Thyroid gland (tissue), 4 donors: ENCODE measurements at regions not wholly inside any gene's neighbourhood (a gene's known extent, or its start where the extent isn't known, plus 50 kb on each side); places are given as distances from the start of the nearest gene placed in this dataset.

ENCODE experiments used
- DNase-seq, 2 donors: peaks; one replicate each; pipeline ENCODE4 v3.0.0-alpha.2; 2019
- H3K27ac ChIP-seq, 3 donors: fragments of 200-600 bp; sonication (generic); 1 replicate in 2 of 3; 2 replicates in 1 of 3; pipeline ENCODE4 v1.5.1; 2016 to 2019; ENCODE audit warnings: mild to moderate bottlenecking in 1 of 3, moderate library complexity in 1 of 3
- H3K27me3 ChIP-seq: fragments of 200-600 bp; sonication (generic); one replicate; pipeline ENCODE4 v1.5.1; 2019
- H3K36me3 ChIP-seq, 2 donors: fragments of 200-600 bp; sonication (generic); one replicate each; pipeline ENCODE4 v1.5.1; 2016 to 2019
- H3K4me1 ChIP-seq, 2 donors: fragments of 200-600 bp; sonication (generic); one replicate each; pipeline ENCODE4 v1.5.1; 2017 to 2019
- H3K4me3 ChIP-seq, 3 donors: fragments of 200-600 bp; sonication (generic); replicated peaks in 1 of 3; 1 replicate in 2 of 3; 2 replicates in 1 of 3; pipeline ENCODE4 v1.5.1; 2016; ENCODE audit warnings: mild to moderate bottlenecking in 1 of 3
- H3K9me3 ChIP-seq: fragments of 200-600 bp; sonication (generic); one replicate; pipeline ENCODE4 v1.5.1; 2017
- CTCF ChIP-seq, 6 experiments: fragments of 200-600 bp in 3 of 6; fragments of 450-650 bp in 3 of 6; sonication (generic) in 3 of 6; IDR thresholded peaks; one replicate each; pipeline ENCODE4 v1.5.1; 2016 to 2019; ENCODE audit warnings: antibody characterized with exemption in 6 of 6, mild to moderate bottlenecking in 2 of 6, inconsistent platforms in 1 of 6, moderate library complexity in 1 of 6
- POLR2A ChIP-seq, 2 donors: fragments of 450-650 bp; IDR thresholded peaks; one replicate each; pipeline ENCODE4 v1.6.1; 2017; ENCODE audit warnings: antibody characterized with exemption in 2 of 2, mild to moderate bottlenecking in 2 of 2, moderate library complexity in 1 of 2
- WGBS, 2 donors: methylation state at CpG; one replicate each; pipeline ENCODE4 v1.1.5; 2017; 5-methylcytosine and 5-hydroxymethylcytosine counted together
- intact Hi-C: fragments of 100-400 bp; cut with DNase I; formaldehyde crosslinking; loops from one replicate; pipeline ENCODE4 v1.15.1; 2023

GRCh38 chr9:89659473-89659872 is 54.7 kb downstream of the GADD45G start:
- H3K4me3 ChIP-seq: no peak overlapping the region
- H3K27me3 ChIP-seq: no peaks in the 10 kb centered on the region
- H3K36me3 ChIP-seq: no peaks in the 10 kb centered on the region
- no peak for DNase-seq
- H3K27ac ChIP-seq: no peak overlapping the region
- intact Hi-C loops: loop anchor here (5.0 kb wide), 1 partner anchor 37 kb away; no protein-coding TSS in a partner anchor
- H3K4me1 ChIP-seq: peaks cover 56 to 83% of the 10 kb centered on the region in 2 donors
- TF ChIP-seq POLR2A (IDR thresholded peaks at IDR 0.05) (no peak), CTCF (IDR thresholded peaks at IDR 0.05) (no peak)
- 94 to 98% methylated on average over 9 of the region's 9 CpGs for WGBS, 2 donors
- no peaks in the 10 kb centered on the region for H3K9me3 ChIP-seq

- no peak for TF ChIP-seq CTCF (IDR thresholded peaks at IDR 0.05)
- no peak for TF ChIP-seq POLR2A (IDR thresholded peaks at IDR 0.05)
- intact Hi-C loops: loop anchor here (5.0 kb wide), 1 partner anchor 38 kb away; no protein-coding TSS in a partner anchor
- peaks cover 59 to 81% of the 10 kb centered on the region in 2 donors for H3K4me1 ChIP-seq
- DNase-seq: no peak
- H3K36me3 ChIP-seq: no peaks in the 10 kb centered on the region
- no peaks in the 10 kb centered on the region for H3K9me3 ChIP-seq
- 73 to 96% methylated on average over 4 to 6 of the region's 6 CpGs for WGBS, 2 donors
- H3K27ac ChIP-seq: peak overlapping the region in 2 of 3 donors; percentile 90 to 94
- no peak overlapping the region for H3K4me3 ChIP-seq
- H3K27me3 ChIP-seq: no peaks in the 10 kb centered on the region
Measured at GRCh38 chr9:89659891-89660685, 55.3 kb downstream of the GADD45G start.

GRCh38 chr9:89661391-89661949 is 56.7 kb downstream of the GADD45G start:
- DNase-seq: peak in 1 of 2 donors; percentile 73
- WGBS, 2 donors: 20 to 32% methylated on average over 13 of the region's 13 CpGs
- no peaks in the 10 kb centered on the region for H3K9me3 ChIP-seq
- H3K4me1 ChIP-seq: peaks cover 73 to 85% of the 10 kb centered on the region in 2 donors
- intact Hi-C loops: no loop called here
- H3K27ac ChIP-seq: peak overlapping the region; percentile 90 to 96 (median 94)
- H3K27me3 ChIP-seq: no peaks in the 10 kb centered on the region
- no peaks in the 10 kb centered on the region for H3K36me3 ChIP-seq
- H3K4me3 ChIP-seq: no peak overlapping the region
- TF ChIP-seq POLR2A (IDR thresholded peaks at IDR 0.05) (no peak), CTCF (IDR thresholded peaks at IDR 0.05) (no peak)

- Histone ChIP-seq H3K27me3 (no peaks in the 10 kb centered on the region), H3K9me3 (no peaks in the 10 kb centered on the region), H3K4me3 (peak overlapping the region in 1 of 3 donors; percentile 7), H3K4me1 (peaks cover 80 to 92% of the 10 kb centered on the region in 2 donors), H3K36me3 (no peaks in the 10 kb centered on the region), H3K27ac (peak overlapping the region; percentile 90 to 96 (median 94))
- intact Hi-C loops: no loop called here
- peak; percentile 100 for DNase-seq
- no peak for TF ChIP-seq CTCF (IDR thresholded peaks at IDR 0.05)
- TF ChIP-seq POLR2A (IDR thresholded peaks at IDR 0.05): peak in 1 of 2 donors; percentile 83
- 23 to 41% methylated on average over 11 to 20 of the region's 21 CpGs for WGBS, 2 donors
Measured at GRCh38 chr9:89661956-89662717, 57.3 kb downstream of the GADD45G start.
